HL-60/S4 (cell line): ENCODE measurements at regions not wholly inside any gene's neighbourhood (a gene's known extent, or its start where the extent isn't known, plus 50 kb on each side); places are given as distances from the start of the nearest gene placed in this dataset.
"Not testable (repeated sequence)": the region's sequence is repeated elsewhere in the genome, so short reads cannot be mapped to it uniquely, and the experiment has no call there.

Source experiments
- in situ Hi-C: fragments of 300-500 bp; cut with MboI; formaldehyde crosslinking; loops from 2 replicates; pipeline ENCODE4 v1.14.3; 2022; ENCODE audit warnings: low sequenced_read_pairs

GRCh38 chr10:23630885-23631284 lies 192.0 kb downstream of the OTUD1 start:
- in situ Hi-C loops, result no loop called here

DNA sequence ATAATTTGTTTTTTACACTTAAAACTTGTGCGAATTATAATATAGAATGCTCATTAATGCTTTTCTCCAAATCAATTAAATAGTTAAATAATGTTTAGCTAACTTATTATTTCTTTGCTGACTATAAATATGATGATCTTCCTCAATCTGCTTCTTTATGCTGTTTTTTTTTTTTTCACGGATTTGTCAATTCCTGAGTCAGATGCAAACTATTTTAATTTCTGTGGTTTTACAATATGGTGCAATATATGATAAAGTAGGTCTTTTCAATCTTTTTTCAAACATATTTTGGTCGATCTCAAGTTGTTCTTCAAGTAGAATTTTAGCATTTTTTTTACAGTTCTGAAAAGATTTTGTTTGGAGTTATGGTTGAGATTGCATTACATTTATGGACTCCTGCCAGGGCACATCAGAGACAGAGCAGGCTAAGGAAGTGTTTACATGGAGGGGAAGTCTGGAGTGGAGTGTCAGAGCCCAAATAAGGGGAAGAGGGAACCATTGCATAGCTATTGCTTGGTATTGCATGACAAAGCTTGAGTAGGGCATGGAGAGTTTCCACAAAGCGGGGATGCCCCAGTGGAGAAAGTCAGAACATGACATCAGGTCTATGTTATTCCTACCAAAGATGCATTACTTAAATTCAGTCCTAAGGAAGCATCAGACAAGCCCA lies 204.4 kb downstream of the OTUD1 start:
- in situ Hi-C loops, result no loop called here

GRCh38 chr10:23648618-23649017 lies 209.7 kb downstream of the OTUD1 start:
- in situ Hi-C loops, result no loop called here

DNA sequence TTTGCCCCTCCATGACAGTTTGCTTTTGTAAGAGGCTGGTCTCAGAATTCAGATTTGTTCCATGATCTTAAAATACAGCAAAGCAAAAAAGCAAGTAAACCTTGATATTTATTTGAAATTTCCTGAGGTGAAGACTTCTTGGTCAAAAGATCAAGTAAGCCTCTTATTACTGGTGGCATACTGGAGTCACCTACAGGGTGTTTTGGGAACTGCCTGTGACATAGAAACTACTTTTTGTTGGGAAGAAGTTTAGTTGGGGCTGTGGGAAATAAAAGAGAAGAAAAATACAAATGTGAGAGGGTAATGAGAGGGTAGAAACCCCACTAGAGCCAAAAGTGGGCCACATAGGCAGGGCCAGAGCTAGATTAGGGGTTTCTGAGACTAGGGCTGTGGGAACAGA lies 217.9 kb downstream of the OTUD1 start:
- in situ Hi-C loops, result loop anchor here (10.0 kb wide), 1 partner anchor 122 kb away; no protein-coding TSS in a partner anchor

DNA sequence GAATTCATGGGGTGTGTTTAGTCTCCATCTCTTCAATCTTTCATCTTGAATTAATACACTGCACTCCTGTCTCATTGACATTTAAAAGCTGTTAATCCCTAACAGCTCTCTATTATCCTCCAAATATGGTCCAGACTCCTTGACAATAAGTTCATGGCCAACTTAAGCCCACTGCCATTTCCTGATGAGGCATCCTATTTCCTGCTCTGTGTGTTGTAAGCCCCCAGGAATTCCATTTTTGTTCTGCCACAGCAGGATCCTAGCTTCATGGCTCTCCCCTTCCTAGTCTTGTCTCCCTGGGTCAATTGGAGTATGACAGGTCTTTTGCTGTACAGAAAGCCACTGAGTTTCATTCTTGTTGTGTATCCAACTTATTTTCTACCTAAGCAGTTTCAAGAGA lies 218.8 kb downstream of the OTUD1 start:
- in situ Hi-C loops, result loop anchor here (10.0 kb wide), 1 partner anchor 123 kb away; no protein-coding TSS in a partner anchor

DNA sequence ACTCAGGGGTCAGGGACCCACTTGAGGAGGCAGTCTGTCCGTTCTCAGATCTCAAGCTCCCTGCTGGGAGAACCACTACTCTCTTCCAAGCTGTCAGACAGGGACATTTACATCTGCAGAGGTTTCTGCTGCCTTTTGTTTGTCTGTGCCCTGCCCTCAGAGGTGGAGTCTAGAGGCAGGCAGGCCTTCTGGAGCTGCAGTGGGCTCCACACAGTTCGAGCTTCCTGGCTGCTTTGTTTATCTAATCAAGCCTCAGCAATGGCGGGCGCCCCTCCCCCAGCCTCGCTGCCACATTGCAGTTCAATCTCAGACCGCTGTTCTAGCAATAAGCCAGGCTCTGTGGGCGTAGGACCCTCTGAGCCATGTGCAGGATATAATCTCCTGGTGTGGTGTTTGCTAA lies 233.0 kb downstream of the OTUD1 start:
- in situ Hi-C loops, result not testable (repeated sequence)

- in situ Hi-C loops, result loop anchor here (25.0 kb wide), 1 partner anchor 363 kb away; no protein-coding TSS in a partner anchor
Measured at GRCh38 chr10:23675585-23675984, 236.7 kb downstream of the OTUD1 start.

- in situ Hi-C loops, result loop anchor here (25.0 kb wide), 1 partner anchor 364 kb away; no protein-coding TSS in a partner anchor
Measured at GRCh38 chr10:23676296-23676695, 237.4 kb downstream of the OTUD1 start.

- in situ Hi-C loops, result loop anchor here (25.0 kb wide), 1 partner anchor 374 kb away; no protein-coding TSS in a partner anchor
Measured at GRCh38 chr10:23686722-23687121, 247.8 kb downstream of the OTUD1 start.

DNA sequence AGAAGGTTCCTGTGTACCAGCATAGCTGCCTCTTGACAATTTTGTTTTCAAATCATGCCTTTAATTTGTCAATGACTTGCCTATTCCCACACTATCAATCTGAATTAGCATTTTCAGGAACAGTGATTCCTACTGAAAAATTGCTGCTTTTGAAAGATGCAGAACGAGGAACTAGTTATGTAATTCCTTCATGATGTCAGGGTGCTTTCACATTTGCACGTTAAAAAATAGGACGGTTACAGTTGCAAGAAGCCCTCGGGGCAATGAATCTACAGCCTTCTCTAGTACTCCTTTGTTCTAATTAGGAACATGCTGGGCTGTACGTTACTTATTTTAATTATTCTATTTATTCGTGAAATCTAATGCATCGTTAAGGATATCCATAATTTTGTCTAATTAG lies 253.9 kb downstream of the OTUD1 start:
- in situ Hi-C loops, result loop anchor here (25.0 kb wide), 1 partner anchor 380 kb away; no protein-coding TSS in a partner anchor

GRCh38 chr10:23693501-23693901 lies 254.6 kb downstream of the OTUD1 start:
- in situ Hi-C loops, result loop anchor here (25.0 kb wide), 1 partner anchor 381 kb away; no protein-coding TSS in a partner anchor

GRCh38 chr10:23693925-23694324 lies 255.1 kb downstream of the OTUD1 start:
- in situ Hi-C loops, result loop anchor here (25.0 kb wide), 1 partner anchor 382 kb away; no protein-coding TSS in a partner anchor

DNA sequence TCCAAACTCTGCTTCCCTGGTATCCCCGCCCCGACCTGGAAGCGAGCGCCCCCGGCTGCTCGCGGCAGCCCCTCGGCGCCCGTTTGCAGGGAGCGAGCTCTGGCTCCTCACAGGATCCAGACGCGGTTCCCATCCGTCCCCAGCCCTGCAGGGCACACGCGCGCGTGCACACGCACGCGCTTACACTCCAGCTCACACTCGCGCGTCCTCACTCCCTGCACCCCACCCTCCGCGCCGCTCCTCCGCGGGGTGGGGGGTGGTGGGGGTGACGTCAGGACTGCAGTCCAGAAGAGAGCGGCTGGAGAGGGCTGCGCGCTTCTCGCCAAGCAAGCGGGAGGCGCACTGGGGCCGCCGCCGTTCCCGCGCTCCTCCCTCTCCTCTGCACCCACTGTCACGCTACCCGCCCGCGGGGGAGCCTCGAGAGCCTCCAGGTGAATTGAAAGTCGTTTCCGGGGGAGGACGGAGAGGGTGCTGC lies 255.6 kb downstream of the OTUD1 start:
- in situ Hi-C loops, result loop anchor here (25.0 kb wide), 1 partner anchor 382 kb away; no protein-coding TSS in a partner anchor

DNA sequence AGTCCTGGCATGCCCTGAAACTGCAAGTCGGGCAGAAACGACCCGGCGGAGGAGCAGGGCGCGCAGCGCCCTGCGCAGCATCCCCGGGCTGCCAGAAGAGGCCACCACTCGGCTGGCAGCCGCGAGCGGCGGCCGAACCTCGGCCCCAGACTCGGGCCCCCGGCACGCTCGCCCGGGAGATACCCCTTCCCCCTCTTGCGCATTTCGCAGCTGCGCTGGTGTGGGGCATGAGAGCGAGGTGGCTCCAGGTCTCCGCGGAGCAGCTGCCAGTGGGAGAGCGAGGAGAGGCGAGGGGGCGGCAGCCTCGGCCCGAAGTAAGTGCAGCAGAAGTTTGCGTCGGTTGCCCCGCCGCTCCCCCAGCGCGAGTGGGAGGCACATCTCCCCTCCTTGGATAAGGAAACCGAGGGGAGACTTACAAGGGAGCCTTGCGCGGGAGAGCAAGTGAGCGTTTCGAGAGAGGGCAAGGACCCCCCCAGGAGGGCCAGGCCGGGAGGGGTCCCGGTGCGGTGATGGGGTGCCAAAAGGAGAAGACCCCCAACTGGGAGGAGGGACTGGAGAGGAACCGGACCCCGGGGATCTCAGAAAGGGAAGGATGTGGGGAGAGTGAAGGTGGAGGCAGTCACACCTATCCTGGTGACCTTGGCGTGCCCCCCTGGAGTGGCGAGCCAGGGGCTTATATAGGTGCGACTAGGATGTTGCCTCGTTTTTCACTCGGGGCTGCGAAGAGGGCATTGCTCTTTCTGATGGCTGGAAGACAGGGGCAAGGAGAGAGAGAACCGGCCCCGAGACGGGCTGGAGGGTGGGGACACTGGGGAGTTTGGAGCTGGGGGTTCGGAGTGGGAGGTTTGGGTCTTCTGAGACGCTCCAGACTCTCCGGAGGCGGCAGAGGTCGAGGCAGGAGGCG lies 256.3 kb downstream of the OTUD1 start:
- in situ Hi-C loops, result loop anchor here (25.0 kb wide), 1 partner anchor 383 kb away; no protein-coding TSS in a partner anchor

GRCh38 chr10:23695825-23696420 lies 257.0 kb downstream of the OTUD1 start:
- in situ Hi-C loops, result loop anchor here (25.0 kb wide), 1 partner anchor 384 kb away; no protein-coding TSS in a partner anchor

DNA sequence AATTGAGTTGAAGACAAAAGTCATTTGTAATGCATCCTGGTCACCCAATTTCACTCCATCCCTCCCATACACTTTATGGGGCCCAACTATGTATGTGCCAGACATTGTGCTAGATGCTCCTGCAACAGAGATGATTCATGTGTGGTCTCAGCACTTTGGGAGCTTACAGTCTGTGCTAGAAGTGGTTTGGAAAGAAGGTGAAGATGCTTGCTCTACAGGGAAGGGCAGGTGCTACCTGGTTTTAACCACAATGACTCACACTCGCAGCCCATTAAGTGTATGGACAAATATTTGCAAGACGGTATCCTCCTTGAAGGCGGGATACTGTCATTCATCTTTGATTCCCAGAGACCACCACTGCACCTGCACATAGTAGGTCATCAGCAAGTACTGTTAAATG lies 257.6 kb downstream of the OTUD1 start:
- in situ Hi-C loops, result loop anchor here (25.0 kb wide), 1 partner anchor 384 kb away; no protein-coding TSS in a partner anchor

- in situ Hi-C loops, result loop anchor here (25.0 kb wide), 1 partner anchor 541 kb away; no protein-coding TSS in a partner anchor
Measured at GRCh38 chr10:23702977-23703414, 264.1 kb downstream of the OTUD1 start.

DNA sequence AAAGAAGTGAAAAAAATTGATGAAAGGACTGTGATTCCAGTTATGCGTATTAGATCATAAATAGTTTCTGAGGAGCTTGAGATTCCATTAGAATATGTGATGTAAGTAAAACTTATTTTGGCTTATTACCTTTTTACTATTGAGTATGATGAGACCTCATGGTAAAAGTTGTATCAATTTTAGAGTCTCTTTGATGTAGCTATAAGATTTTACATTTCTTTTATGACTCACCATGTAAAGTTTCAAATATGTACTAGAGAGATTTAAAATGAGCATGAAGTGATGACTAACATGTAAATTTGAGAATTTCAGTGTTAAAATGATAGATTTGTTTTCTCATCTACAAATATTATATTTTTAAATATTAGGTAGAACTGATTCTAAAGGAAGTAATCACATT lies 276.5 kb downstream of the OTUD1 start:
- in situ Hi-C loops, result loop anchor here (25.0 kb wide), 1 partner anchor 553 kb away; no protein-coding TSS in a partner anchor

GRCh38 chr10:23717913-23718312 lies 279.0 kb downstream of the OTUD1 start:
- in situ Hi-C loops, result loop anchor here (25.0 kb wide), 1 partner anchor 556 kb away; no protein-coding TSS in a partner anchor

GRCh38 chr10:23718946-23719345 lies 280.1 kb downstream of the OTUD1 start:
- in situ Hi-C loops, result loop anchor here (25.0 kb wide), 1 partner anchor 557 kb away; no protein-coding TSS in a partner anchor
